Fibroblast of lung (primary cell): ENCODE measurements at regions not wholly inside any gene's neighbourhood (a gene's known extent, or its start where the extent isn't known, plus 50 kb on each side); places are given as distances from the start of the nearest gene placed in this dataset.

Source experiments
- CTCF ChIP-seq, 2 donors: IDR thresholded peaks in 1 of 2; conservative IDR thresholded peaks in 1 of 2; 1 replicate in 1 of 2; 2 replicates in 1 of 2; pipeline ENCODE4 v1.5.1; 2011 to 2012; ENCODE audit warnings: low read length in 2 of 2, control low read depth in 1 of 2, inconsistent platforms in 1 of 2, low read depth in 1 of 2, mild to moderate bottlenecking in 1 of 2
- EZH2 ChIP-seq: IDR thresholded peaks from 2 replicates; pipeline ENCODE4 v1.5.1; 2012; ENCODE audit warnings: low read length, control low read depth, mild to moderate bottlenecking; ENCODE audit errors: missing control alignments

- TF ChIP-seq CTCF (conservative IDR thresholded peaks at IDR 0.05 in 1 of 2, IDR thresholded peaks at IDR 0.05 in 1 of 2; ENCODE audit: low read depth in 1 of 2, low read length in 2 of 2) (no peak), EZH2 (no peak)
These were observed 189.5 kb upstream of the NTF3 start for GRCh38 chr12:5242440-5242839.
